HG02852 (cell line): ENCODE measurements at regions not wholly inside any gene's neighbourhood (a gene's known extent, or its start where the extent isn't known, plus 50 kb on each side); places are given as distances from the start of the nearest gene placed in this dataset.
"Not testable (repeated sequence)": the region's sequence is repeated elsewhere in the genome, so short reads cannot be mapped to it uniquely, and the experiment has no call there.

Source experiments
- ATAC-seq: cut with Tn5 transposase; IDR thresholded peaks from one replicate; pipeline ENCODE4 v1.9.1; 2021; ENCODE audit warnings: mild to moderate bottlenecking, moderate library complexity; ENCODE audit not compliant: unreplicated experiment

DNA sequence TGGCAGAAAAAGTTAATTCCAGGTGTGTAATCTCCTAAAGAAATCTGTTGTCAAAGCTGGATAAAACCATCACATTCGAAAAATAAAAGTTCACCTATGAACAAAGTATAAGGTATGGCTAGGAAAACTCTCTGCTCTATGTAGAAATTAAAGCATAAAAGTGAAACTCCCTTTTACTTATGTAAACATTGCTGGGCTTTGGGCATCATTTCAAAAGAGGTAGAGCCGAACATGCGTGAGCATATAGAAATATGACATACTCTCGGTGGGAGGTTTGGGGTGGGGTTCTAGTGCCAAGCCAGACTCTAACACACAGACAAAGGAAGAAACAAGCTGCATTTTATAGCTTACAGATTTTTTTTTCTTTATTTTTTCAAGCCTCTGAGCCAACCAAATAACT lies 306.8 kb upstream of the ATP11B start:
- no peak for ATAC-seq

DNA sequence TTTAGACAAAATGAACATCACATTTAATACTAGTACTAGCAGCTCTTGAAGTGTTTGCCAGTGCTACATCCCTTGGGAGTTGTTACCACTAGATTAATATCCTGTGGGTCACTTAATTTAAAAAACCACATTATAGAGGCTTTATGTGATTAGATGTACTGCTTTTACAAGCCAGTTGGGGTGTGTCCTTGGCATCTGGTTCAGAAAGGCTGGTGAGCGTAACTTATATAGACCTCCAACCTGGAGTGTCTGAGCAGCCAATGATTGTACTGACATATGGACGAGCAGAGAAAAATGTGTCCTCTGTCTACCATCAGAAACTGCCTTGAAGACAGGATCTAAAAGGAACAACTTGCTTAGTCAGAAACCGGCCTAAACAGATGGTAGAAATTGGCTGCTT lies 306.2 kb upstream of the ATP11B start:
- no peak for ATAC-seq

DNA sequence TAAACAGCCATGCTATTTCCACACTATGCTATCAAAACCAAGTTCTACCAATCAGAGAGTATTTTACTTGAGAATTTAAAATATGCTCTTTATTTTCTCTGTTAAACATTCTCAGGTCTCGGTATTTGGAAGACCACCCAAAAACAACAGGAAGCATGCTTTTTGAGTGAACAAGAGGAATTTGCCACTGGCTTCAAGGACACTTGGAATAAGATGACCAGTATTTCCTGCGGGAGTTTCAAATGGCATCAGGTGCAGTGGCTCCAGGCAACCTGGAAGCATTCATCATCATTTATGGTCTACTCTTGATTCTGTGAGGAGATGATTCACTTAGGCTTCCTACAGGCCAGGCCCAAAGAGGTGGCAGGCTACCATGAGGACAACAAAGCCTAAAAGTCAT lies 305.7 kb upstream of the ATP11B start:
- no peak for ATAC-seq

DNA sequence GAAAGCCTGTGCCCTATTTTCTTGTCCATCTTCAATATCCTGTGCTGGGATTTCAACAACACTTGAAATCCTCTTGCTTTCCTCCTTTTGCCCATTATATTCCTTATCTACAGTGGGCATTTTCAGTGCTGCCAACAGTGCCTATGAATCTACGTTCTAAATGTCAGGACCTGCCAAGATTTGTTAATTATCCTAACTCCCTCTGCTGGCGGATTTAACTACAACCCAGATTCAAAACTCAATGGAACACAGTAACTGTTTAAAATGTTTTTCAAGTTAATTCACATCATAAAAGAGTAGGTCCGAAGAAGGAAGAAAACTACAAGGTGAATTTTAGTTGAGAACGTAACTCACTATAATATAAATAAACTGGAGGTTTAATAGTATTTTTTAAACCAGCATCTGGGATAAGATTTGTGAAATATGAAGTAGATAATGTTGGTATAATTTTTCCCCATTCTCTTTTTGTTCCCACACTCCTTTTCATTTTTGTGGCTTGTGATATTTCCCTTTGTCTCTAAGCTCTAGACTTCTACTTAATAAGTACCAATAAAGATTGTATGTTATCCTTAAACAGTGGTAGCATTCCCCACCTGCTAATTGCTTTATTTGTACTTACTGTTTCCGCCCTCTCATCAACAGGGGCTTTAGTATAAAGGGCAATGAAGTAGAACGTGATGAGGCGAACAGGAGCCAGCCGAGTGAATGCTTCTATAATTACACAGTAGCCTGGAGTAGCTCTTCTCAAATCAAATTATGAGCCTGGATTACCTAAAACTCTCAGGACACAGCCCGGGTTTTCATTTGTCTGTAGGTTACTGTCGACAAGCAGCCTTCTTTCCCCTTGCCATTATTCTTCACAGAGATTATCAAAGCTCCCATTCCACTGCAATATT lies 302.5 kb upstream of the ATP11B start:
- no peak for ATAC-seq

DNA sequence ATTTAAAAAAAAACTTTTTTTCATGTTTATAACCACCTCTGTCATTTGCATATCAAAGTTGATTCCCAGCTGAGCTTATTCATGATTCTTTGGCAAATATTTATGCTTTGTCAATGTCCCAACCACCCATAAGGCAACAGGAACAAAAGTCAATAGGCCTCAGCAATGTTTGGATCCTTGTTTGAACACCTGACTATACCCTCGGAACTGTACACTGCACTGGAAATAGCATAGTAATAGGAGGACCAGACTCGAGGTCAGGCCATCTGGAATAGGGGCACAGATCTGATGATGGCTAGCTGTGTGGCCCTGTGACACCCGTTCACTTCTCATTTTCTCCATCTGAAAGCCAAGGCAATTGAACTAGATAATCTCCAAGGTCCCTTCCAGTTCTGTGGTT lies 301.7 kb upstream of the ATP11B start:
- no peak for ATAC-seq

DNA sequence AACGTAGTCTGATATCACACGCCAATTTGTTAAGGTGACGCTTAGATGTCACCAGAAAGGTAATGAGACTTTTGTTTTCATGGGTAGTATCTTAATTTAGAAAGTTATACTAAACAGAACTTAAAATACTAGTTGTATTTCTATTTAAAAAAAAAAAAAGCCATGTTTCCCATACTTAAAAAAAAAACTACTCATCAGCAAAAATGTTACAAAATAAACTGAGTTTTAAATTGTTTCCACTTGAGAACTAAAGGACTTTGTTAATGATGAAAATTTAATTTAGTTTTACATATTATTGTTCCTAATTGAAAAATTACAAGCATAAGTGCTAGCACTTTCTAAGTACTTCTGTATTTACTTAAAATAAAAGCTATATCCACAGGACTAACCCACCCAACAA lies 300.8 kb upstream of the ATP11B start:
- ATAC-seq, result no peak

DNA sequence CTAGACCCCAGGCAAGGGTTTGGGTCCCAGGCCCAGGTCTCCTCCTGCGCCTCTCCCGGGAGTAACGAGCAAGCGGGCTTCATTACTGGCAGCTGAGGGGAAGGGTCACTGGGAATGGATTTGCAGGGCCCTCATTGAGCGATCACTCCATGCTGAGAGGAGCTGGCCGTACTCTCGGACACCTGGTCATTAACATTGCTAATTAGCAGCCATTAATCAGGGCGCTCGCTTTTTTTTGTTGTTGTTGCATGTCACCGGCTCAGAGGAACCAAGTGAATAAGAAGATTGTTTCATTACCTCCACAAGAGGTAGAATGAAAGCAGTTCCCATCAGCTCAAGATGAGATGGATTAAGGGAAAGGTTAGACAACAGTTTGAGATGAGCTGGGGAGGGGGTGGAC lies 293.0 kb upstream of the ATP11B start:
- no peak for ATAC-seq

DNA sequence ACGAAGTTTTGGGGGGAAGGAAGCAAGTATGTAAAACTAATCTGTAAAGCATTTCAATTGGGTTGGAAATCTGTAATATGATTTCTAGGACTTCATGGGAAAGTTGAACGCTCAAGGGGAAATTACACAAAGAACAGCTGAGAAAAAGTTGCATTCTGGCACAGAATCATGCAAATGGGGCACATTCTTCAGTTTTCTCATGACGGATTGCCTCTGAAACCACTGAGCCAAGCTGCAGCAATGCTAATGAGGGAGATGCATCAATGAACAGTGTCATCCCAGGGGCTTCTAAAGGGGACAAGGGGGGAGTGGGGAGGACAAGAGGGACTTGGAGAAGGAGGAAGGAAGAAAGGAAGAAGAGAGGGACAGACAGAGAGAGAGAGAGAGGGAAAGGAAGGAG lies 291.4 kb upstream of the ATP11B start:
- ATAC-seq, result no peak

DNA sequence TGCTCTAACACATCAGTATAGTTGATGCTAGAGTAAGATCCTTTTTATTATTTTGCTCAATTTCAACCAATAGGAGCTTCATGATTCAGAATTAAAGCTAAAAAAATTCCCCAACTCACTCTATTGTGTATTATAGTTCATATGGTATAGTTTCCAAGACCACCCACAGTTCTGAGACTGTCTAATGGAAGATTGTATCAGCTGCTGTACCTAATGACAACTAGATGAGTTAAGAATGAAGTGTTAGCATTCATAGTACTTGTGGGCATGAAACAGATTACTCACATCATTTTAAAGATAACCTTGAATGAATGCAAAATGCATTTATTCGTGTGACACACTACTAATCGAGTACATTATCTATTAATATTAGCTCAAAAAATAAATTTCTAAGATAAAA lies 289.9 kb upstream of the ATP11B start:
- ATAC-seq, result no peak

DNA sequence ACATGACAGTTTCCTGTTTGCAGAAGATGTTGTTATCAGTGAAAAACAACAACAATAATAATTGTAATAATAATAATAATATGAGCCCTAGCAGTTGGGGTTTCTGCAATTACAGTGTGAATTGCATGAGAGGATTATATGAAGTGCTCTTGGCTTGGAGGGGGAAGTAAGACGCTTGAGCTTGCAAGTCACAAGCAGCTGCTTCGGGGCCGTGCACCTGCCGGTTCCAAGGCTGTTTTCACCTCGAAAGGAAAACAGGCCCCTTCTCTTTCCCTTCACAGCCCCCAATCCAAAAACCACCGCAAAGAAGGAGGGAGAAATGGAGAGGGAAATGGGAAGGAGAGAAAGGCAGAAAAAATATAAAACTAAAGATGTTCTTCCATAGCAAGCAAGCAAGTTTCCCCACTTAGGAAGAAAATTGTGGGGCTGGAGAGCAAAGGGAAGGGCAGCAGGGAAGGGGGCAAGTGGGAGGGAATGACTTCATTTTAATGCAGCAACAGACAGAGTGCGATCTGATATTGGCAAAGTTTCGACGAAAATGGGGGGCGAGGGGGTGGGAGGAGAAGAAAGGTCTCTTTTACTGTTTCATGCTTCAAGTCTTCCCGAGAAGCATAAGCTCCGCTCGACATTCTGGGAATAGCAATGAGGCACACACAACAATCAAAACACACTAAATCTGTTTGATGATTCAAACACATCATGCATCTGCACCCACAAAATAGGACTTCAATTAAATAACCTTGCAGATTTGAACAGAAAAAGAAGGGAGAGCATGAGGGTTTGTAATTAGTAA lies 284.2 kb upstream of the ATP11B start:
- ATAC-seq, result no peak

DNA sequence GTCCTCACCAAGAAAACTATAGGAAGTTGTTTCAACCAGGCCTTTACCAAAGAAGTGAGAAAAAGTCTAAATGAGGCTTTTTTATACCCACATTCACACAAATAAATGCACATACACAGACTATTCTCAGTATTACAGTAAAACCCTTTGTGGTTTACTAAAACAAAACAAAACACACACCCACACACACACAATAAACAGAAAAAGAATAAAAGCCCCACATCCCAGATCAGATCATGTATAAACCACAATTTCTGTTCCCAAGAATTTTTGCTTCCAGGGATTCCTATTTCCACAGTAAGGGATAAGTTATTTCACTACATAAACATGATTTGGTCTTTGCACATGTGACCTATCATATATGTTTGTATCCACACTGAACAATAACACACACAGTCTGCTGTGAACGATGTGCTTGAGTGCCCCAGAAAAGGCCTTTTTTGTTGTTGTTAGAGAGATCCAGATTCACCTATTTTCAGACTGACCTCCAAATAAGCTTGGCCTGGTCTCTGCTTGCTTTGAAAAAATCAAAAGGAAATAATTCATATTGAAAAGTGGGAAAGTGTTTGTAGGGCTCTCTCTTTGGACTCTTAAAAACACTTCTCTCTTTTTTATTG lies 283.4 kb upstream of the ATP11B start:
- no peak for ATAC-seq

DNA sequence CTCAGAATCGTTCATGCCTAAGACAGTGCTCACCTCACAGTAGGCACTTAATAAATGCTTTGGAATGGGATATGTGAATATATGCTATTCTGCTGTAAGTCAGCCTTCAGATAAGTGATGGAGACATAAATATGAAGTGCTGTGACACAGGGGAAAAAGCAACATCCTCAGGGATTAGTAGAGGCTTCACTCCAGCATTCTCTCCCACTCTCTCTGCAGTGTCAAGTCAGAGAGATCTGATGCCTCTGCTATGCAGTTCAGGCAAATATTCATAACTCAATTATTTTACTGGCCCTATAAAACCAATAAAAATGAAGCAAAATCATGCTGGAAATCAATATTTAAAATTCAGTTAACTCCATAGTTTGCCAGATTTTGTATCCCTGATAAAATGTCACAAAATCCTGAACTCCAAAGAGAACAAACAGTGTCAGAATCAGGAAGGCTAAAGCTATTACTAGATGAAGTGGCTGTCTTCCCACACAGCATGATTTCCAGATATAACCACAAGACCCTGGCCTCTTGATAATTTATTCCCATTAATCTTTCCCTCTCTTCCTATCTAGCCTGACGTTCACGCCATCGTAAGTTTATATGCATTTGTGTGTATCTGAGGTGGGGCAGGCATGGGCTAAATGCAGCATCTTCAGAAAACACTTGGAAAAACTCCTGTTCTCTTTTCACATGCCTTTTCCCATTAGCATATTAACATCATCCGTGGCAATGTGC lies 278.9 kb upstream of the ATP11B start:
- ATAC-seq, result no peak

DNA sequence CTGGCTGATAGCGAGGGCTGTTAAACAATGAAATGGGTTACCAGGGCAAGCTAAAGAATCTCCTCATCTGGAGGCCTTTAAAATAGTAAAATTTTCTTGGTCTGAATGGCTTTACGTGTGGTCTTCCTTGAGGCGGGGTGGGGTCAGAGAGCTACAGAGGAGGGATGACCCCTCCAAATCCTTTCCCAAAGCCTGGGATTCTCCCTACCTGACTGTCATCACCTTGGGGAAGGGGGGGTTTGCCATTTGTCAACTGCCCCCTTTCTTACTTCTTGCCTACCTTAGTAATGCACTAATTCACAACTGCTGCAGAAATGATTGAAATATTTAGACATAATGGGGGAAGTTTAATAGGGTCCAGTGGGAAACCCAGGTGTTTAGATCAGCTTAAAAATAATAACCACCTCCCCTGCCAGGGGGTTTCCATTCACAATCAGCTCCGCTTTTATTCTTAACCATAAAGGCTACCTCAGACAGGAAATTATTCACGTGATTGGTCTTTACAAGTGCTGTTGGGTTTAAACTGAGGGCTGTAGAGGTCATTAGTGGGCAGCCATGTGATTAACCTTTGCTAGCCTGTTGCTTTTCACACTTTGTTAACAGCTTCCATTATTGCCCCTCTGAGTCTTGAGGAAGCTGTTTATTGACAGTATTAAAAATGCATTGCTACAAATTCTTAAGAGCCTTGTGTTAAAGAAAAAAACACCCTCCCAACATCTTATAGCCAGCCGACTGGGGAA lies 276.5 kb upstream of the ATP11B start:
- no peak for ATAC-seq

DNA sequence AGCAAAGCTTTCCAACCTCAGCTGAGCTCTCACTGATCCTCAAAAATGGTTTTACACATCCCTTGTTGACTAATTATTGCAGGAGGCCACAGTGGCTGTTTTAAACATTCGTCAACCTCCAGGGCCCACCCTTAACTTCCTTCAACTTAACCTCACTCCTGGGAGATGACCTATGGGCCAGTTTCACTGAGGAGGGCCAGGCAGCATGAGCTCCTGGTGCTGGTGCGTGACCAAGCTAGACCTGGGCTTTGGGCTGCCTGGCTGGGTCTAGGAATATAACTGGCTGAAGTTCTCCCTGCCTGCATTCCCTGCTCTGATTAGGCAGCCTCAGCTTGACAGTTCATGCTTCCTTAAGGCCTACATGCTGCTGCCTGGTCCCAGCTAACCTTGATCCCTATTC lies 273.7 kb upstream of the ATP11B start:
- no peak for ATAC-seq

DNA sequence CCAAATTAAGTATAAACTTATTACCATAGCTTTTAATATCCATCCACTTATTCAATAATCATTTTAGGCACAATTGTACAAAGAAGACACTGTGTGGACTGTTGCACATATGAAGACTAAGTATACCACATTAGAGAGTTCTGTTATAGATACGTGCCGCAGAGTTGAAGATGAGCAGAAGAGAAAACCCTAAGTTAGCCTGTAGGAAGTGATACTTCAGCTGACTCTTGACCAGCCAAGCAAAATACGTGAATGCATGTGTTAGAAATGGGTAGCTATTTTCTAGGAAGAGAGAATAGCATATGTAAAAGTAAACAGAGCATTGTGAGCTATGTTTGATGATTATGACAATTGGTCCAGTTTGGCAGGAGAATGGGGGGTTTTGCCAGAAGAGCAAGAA lies 272.0 kb upstream of the ATP11B start:
- ATAC-seq, result peak; percentile 67

DNA sequence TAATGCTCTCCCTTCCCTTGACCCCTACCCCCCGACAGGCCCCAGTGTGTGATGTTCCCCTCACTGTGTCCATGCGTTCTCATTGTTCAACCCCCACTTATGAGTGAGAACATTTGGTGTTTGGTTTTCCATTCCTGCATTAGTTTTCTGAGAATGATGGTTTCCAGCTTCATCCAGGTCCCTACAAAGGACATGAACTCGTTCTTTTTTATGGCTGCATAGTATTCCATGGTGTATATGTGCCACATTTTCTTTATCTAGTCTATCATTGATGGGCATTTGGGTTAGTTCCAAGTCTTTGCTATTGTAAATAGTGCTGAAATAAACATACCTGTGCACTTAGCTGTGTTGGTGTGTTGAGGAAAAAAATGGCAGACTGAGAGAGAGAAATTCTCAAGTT lies 269.9 kb upstream of the ATP11B start:
- ATAC-seq, result not testable (repeated sequence)

DNA sequence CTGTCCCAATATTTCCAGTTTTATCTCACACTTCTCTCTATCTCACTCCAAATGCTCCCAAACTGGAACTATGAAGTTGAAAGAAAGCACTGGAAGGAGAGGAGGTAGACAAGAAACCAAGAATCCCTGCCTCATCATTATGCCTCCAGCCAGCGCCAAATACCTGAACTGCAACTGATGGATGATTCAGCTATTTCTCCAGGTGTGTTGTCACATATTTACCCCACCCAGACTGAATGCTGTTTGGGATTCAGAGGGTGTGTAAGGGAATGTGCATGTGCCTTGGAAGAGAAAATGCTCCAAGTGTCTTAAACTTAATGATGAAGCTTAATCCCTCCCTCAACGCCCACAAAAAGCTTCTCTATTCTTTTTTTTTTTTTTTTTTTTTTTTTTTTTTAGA lies 269.5 kb upstream of the ATP11B start:
- no peak for ATAC-seq

DNA sequence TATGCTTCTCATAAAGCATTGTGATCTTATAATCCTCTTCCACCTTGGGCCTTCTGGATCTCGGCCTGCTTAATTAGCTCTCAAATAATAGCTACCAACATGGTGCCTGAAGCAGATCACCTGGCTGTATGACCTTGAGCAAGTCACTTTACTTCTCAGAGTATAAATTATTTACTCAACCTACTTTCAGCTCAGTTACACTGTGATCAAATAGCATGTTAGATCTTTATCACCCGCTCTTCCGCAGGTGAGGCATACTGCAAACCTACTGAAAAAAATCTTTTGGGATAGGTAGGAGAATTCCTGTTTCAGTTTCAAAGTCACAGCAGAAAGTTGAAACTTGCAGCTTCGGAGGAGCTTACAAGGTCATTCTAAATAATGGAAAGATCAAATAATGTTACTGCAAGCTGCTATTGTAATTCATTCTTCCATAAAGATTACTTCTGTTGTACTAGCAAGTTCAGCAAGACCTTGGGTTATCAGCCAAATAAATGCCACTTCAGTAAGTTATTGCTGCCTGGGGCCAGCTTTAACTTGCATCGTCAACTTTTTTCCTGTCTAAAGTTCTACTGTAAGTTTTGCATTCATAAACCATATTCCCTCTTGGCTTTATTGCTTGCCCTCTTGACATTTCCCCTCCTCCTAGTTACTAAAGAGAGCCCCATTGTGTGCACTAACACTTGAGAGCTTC lies 268.4 kb upstream of the ATP11B start:
- ATAC-seq, result no peak

DNA sequence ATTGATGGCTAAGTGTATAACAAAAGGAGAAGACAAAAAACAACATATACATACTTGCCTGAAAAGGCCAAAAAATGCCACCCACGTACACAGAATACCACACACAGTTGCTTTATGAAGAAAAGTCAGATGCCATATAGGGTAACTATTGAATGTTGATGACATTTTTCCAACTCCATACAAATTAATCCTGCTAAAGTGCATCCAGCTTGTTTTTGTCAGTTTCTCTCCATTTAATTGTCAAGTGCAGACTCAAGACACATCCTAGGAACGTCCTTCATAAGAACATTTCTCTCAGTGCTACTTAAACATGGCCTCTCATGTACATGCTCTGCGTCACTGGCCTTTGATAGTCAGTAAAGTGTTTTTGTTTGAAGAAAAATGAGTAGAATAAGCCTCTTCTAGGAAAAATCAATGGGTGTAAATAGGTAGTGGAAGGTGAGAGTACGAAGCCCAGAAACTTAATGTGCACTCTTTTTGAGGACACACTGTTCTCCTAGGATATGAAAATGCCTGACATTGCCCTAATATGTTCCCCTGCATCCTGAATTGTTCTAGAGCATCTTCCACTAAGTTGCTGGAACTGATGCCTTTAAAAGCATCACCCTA lies 267.4 kb upstream of the ATP11B start:
- no peak for ATAC-seq
